HepG2 (cell line): ENCODE measurements at regions not wholly inside any gene's neighbourhood (a gene's known extent, or its start where the extent isn't known, plus 50 kb on each side); places are given as distances from the start of the nearest gene placed in this dataset.

Source experiments
- ATAC-seq: fragments of 200-7000 bp; cut with Tn5 transposase; 3 replicates; pipeline ENCODE4 v1.9.1; 2020; ENCODE audit warnings: mild to moderate bottlenecking, moderate library complexity
- BruUV-seq: library from RNA; stranded (reverse); fragments of 400-500 nt; replicated peaks from 2 replicates; lab custom pipeline; 2021; lab: Mats Ljungman, UMichigan
- CTCF ChIA-PET: fragments of 300-600 bp; formaldehyde crosslinking; extraction: SDS; loops from one replicate; lab custom pipeline; 2021; ENCODE audit warnings: low total read pairs, inconsistent platforms, low intra/inter-chr PET ratio; lab: Yijun Ruan, JAX
- POLR2A ChIA-PET: fragments of 350-600 bp; sonication (Branson Sonifier 250); formaldehyde crosslinking; loops from one replicate; lab custom pipeline; 2020; ENCODE audit warnings: antibody characterized with exemption, inconsistent platforms; lab: Yijun Ruan, JAX
- DNase-seq: peaks from one replicate; pipeline ENCODE4 v3.0.0-alpha.2; 2015; ENCODE audit warnings: low spot score
- FAIRE-seq: peaks from 3 replicates; lab custom pipeline; 2011; peaks lifted over from hg19 to GRCh38; lab: Jason Lieb, UNC
- H2AFZ ChIP-seq: one replicate; pipeline ENCODE4 v1.6.1; 2011; ENCODE audit warnings: low read length, inconsistent platforms
- H3K27ac ChIP-seq: fragments of 300-600 bp; 3 replicates; pipeline ENCODE4 v1.8.0; 2011; ENCODE audit warnings: mixed run types, mild to moderate bottlenecking, mixed read lengths, low read length, inconsistent platforms; ENCODE audit not compliant: insufficient read depth; ENCODE audit errors: extremely low read length
- H3K27me3 ChIP-seq, 2 experiments: fragments of 200-600 bp in 1 of 2; 2 replicates in 1 of 2; 3 replicates in 1 of 2; pipeline versions ENCODE4 v1.6.0 to v1.8.0; 2011; ENCODE audit warnings: low read length in 2 of 2, mild to moderate bottlenecking in 2 of 2, moderate library complexity in 2 of 2, inconsistent platforms in 1 of 2; ENCODE audit not compliant: insufficient read depth in 2 of 2, control insufficient read depth in 1 of 2
- H3K36me3 ChIP-seq, 2 experiments: fragments of 200-600 bp in 1 of 2; replicated peaks in 1 of 2; 2 replicates in 1 of 2; 3 replicates in 1 of 2; pipeline versions ENCODE4 v1.5.1 to v1.8.0; 2011; ENCODE audit warnings: low read length in 2 of 2, inconsistent platforms in 1 of 2; ENCODE audit not compliant: insufficient read depth in 2 of 2, control insufficient read depth in 1 of 2
- H3K4me1 ChIP-seq: 2 replicates; pipeline ENCODE4 v1.5.1; 2012; ENCODE audit warnings: low read length, inconsistent platforms; ENCODE audit not compliant: insufficient read depth
- H3K4me2 ChIP-seq: 2 replicates; pipeline ENCODE4 v1.6.0; 2011; ENCODE audit warnings: low read depth, low read length, inconsistent platforms
- H3K4me3 ChIP-seq, 3 experiments: fragments of 200-600 bp in 1 of 3; sonication (generic), shearing (Covaris generic) in 1 of 3; replicated peaks in 1 of 3; 2 replicates each; pipeline ENCODE4 v1.5.1; 2011 to 2016; ENCODE audit warnings: low read length in 3 of 3, inconsistent platforms in 2 of 3, low read depth in 2 of 3, mild to moderate bottlenecking in 2 of 3, control low read depth in 1 of 3, mixed read lengths in 1 of 3; ENCODE audit not compliant: insufficient read depth in 1 of 3
- H3K79me2 ChIP-seq: one replicate; pipeline ENCODE4 v1.6.1; 2011; ENCODE audit warnings: low read length, inconsistent platforms; ENCODE audit not compliant: insufficient read depth
- H3K9ac ChIP-seq: 2 replicates; pipeline ENCODE4 v1.6.0; 2011; ENCODE audit warnings: mild to moderate bottlenecking, low read depth, low read length, inconsistent platforms; ENCODE audit not compliant: insufficient read depth
- H3K9me3 ChIP-seq: 2 replicates; pipeline ENCODE4 v1.5.1; 2012; ENCODE audit warnings: mild to moderate bottlenecking, low read length
- H4K20me1 ChIP-seq: 2 replicates; pipeline ENCODE4 v1.6.0; 2011; ENCODE audit warnings: inconsistent platforms, mild to moderate bottlenecking, low read length, moderate library complexity; ENCODE audit not compliant: insufficient read depth
- AGO1 ChIP-seq: fragments of 200-400 bp; formaldehyde crosslinking; IDR thresholded peaks from 2 replicates; pipeline ENCODE4 v1.6.1; 2017; ENCODE audit warnings: mild to moderate bottlenecking, low read depth, low read length, moderate library complexity; ENCODE audit not compliant: poor library complexity, severe bottlenecking
- FOSL1 ChIP-seq: sonication (generic); formaldehyde crosslinking; IDR thresholded peaks from 2 replicates; pipeline ENCODE4 v1.9.0; 2021; ENCODE audit warnings: missing genetic modification reagents, borderline replicate concordance
- MED8 ChIP-seq: sonication (generic); formaldehyde crosslinking; IDR thresholded peaks from 2 replicates; pipeline ENCODE4 v1.8.1; 2023; ENCODE audit warnings: mild to moderate bottlenecking, missing genetic modification reagents; ENCODE audit not compliant: insufficient replicate concordance
- NONO ChIP-seq, 2 experiments: fragments of 450-650 bp in 1 of 2; sonication (generic) in 1 of 2; formaldehyde crosslinking in 1 of 2; IDR thresholded peaks in 1 of 2; conservative IDR thresholded peaks in 1 of 2; 2 replicates each; pipeline versions ENCODE4 v1.6.1 to v1.8.0; 2017 to 2022; ENCODE audit warnings: mild to moderate bottlenecking in 1 of 2, missing genetic modification reagents in 1 of 2, moderate library complexity in 1 of 2
- NR2F1 ChIP-seq, 2 experiments: fragments of 450-650 bp in 1 of 2; formaldehyde crosslinking in 1 of 2; IDR thresholded peaks; 2 replicates each; pipeline versions ENCODE4 v1.5.0 to v1.6.1; 2016 to 2020; ENCODE audit warnings: mild to moderate bottlenecking in 1 of 2, missing compliant biosample characterization in 1 of 2, missing genetic modification reagents in 1 of 2, moderate library complexity in 1 of 2
- POGZ ChIP-seq: sonication (generic); formaldehyde crosslinking; IDR thresholded peaks from 2 replicates; pipeline ENCODE4 v1.4.0; 2020; ENCODE audit warnings: mild to moderate bottlenecking, missing genetic modification reagents
- ZNF343 ChIP-seq: sonication (generic); formaldehyde crosslinking; IDR thresholded peaks from 2 replicates; pipeline ENCODE4 v1.4.0; 2020; ENCODE audit warnings: mild to moderate bottlenecking, missing genetic modification reagents
- WGBS: methylation state at CpG from one replicate; pipeline ENCODE4 v1.1.6; 2017; ENCODE audit warnings: low lambda C conversion rate; 5-methylcytosine and 5-hydroxymethylcytosine counted together
- in situ Hi-C: cut with HindIII; loops from 2 replicates; pipeline ENCODE4 v1.10.0; 2017; ENCODE audit warnings: low pct_unique_long_range_greater_than_20kb; ENCODE audit not compliant: extremely low pct_ligation_motif_present
- intact Hi-C: fragments of 100-400 bp; cut with micrococcal nuclease; formaldehyde crosslinking; loops from one replicate; pipeline ENCODE4 v1.10.0; 2022; ENCODE audit not compliant: unreplicated experiment
- TF ChIP-seq, protein P1 (sequence below): sonication (generic); formaldehyde crosslinking; IDR thresholded peaks from 2 replicates; pipeline ENCODE4 v1.5.0; 2020; ENCODE audit warnings: mild to moderate bottlenecking, missing genetic modification reagents, borderline replicate concordance
- TF ChIP-seq, protein P2 (sequence below): sonication (generic); formaldehyde crosslinking; IDR thresholded peaks from 2 replicates; pipeline ENCODE4 v1.4.0; 2020; ENCODE audit warnings: missing genetic modification reagents, mild to moderate bottlenecking, borderline replicate concordance

- H3K27ac ChIP-seq = no peak overlapping the region
- CTCF ChIA-PET = no interaction called here
- no peaks in the 10 kb centered on the region for H3K36me3 ChIP-seq
- H3K4me3 ChIP-seq = no peak overlapping the region
- TF ChIP-seq POGZ (CRISPR knock-in tag) = no peak
- TF ChIP-seq, protein P1, sequence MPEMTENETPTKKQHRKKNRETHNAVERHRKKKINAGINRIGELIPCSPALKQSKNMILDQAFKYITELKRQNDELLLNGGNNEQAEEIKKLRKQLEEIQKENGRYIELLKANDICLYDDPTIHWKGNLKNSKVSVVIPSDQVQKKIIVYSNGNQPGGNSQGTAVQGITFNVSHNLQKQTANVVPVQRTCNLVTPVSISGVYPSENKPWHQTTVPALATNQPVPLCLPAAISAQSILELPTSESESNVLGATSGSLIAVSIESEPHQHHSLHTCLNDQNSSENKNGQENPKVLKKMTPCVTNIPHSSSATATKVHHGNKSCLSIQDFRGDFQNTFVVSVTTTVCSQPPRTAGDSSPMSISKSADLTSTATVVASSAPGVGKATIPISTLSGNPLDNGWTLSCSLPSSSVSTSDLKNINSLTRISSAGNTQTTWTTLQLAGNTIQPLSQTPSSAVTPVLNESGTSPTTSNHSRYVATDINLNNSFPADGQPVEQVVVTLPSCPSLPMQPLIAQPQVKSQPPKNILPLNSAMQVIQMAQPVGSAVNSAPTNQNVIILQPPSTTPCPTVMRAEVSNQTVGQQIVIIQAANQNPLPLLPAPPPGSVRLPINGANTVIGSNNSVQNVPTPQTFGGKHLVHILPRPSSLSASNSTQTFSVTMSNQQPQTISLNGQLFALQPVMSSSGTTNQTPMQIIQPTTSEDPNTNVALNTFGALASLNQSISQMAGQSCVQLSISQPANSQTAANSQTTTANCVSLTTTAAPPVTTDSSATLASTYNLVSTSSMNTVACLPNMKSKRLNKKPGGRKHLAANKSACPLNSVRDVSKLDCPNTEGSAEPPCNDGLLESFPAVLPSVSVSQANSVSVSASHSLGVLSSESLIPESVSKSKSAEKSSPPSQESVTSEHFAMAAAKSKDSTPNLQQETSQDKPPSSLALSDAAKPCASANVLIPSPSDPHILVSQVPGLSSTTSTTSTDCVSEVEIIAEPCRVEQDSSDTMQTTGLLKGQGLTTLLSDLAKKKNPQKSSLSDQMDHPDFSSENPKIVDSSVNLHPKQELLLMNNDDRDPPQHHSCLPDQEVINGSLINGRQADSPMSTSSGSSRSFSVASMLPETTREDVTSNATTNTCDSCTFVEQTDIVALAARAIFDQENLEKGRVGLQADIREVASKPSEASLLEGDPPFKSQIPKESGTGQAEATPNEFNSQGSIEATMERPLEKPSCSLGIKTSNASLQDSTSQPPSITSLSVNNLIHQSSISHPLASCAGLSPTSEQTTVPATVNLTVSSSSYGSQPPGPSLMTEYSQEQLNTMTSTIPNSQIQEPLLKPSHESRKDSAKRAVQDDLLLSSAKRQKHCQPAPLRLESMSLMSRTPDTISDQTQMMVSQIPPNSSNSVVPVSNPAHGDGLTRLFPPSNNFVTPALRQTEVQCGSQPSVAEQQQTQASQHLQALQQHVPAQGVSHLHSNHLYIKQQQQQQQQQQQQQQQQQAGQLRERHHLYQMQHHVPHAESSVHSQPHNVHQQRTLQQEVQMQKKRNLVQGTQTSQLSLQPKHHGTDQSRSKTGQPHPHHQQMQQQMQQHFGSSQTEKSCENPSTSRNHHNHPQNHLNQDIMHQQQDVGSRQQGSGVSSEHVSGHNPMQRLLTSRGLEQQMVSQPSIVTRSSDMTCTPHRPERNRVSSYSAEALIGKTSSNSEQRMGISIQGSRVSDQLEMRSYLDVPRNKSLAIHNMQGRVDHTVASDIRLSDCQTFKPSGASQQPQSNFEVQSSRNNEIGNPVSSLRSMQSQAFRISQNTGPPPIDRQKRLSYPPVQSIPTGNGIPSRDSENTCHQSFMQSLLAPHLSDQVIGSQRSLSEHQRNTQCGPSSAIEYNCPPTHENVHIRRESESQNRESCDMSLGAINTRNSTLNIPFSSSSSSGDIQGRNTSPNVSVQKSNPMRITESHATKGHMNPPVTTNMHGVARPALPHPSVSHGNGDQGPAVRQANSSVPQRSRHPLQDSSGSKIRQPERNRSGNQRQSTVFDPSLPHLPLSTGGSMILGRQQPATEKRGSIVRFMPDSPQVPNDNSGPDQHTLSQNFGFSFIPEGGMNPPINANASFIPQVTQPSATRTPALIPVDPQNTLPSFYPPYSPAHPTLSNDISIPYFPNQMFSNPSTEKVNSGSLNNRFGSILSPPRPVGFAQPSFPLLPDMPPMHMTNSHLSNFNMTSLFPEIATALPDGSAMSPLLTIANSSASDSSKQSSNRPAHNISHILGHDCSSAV (CRISPR knock-in tag) = no peak
- no peak for TF ChIP-seq ZNF343 (CRISPR knock-in tag)
- TF ChIP-seq, protein P2, sequence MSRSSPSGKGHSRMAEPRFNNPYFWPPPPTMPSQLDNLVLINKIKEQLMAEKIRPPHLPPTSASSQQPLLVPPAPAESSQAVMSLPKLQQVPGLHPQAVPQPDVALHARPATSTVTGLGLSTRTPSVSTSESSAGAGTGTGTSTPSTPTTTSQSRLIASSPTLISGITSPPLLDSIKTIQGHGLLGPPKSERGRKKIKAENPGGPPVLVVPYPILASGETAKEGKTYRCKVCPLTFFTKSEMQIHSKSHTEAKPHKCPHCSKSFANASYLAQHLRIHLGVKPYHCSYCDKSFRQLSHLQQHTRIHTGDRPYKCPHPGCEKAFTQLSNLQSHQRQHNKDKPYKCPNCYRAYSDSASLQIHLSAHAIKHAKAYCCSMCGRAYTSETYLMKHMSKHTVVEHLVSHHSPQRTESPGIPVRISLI (CRISPR knock-in tag) = no peak
- TF ChIP-seq NR2F1 (CRISPR knock-in tag; IDR thresholded peaks at IDR 0.05) = no peak
- TF ChIP-seq NONO (IDR thresholded peaks at IDR 0.05) = no peak
- TF ChIP-seq NONO (CRISPR knock-in tag; conservative IDR thresholded peaks at IDR 0.05) = no peak
- no peak for TF ChIP-seq AGO1
- no peak for TF ChIP-seq FOSL1 (CRISPR knock-in tag)
- TF ChIP-seq MED8 (CRISPR knock-in tag) = no peak
- TF ChIP-seq, all 625 proteins: peak for 0
- H3K4me1 ChIP-seq = peaks cover 28% of the 10 kb centered on the region
- BruUV-seq = no TSS peak
- no peaks in the 10 kb centered on the region for H4K20me1 ChIP-seq
- H3K79me2 ChIP-seq = no peaks in the 10 kb centered on the region
- no peak overlapping the region for H3K9ac ChIP-seq
- in situ Hi-C loops = no loop called here
- peaks cover 12 to 48% of the 10 kb centered on the region in 2 experiments for H3K27me3 ChIP-seq
- FAIRE-seq (no peak), DNase-seq (no peak), ATAC-seq (no peak)
- 38% methylated on average over 6 of the region's 6 CpGs for WGBS
- 0 out of 2 replicates have a peak overlapping the region, but pooled peaks have one; percentile 46 for H3K4me2 ChIP-seq
- H2AFZ ChIP-seq = no peak overlapping the region
- peaks cover 3% of the 10 kb centered on the region for H3K9me3 ChIP-seq
- intact Hi-C loops = no loop called here
- POLR2A ChIA-PET = no interaction called here
Measured at GRCh38 chr10:3399756-3400155, 227.2 kb upstream of the PITRM1 start.
